Right lobe of liver (tissue), 6 donors: ENCODE measurements at regions not wholly inside any gene's neighbourhood (a gene's known extent, or its start where the extent isn't known, plus 50 kb on each side); places are given as distances from the start of the nearest gene placed in this dataset.

Experiments
- ATAC-seq, 4 donors: fragments of 200-7000 bp; cut with Tn5 transposase; one replicate each; pipeline ENCODE4 v1.9.1; 2020; ENCODE audit warnings: mild to moderate bottlenecking in 4 of 4, moderate library complexity in 4 of 4
- DNase-seq, 3 donors: peaks; one replicate each; pipeline ENCODE4 v3.0.0-alpha.2; 2020
- H3K27ac ChIP-seq, 3 donors: fragments of 200-600 bp; one replicate each; pipeline ENCODE4 v1.8.0; 2022
- H3K27me3 ChIP-seq, 2 donors: fragments of 200-600 bp; one replicate each; pipeline ENCODE4 v1.8.0; 2022
- H3K36me3 ChIP-seq, 4 donors: fragments of 200-600 bp; sonication (generic) in 1 of 4; one replicate each; pipeline versions ENCODE4 v1.5.1 to v1.8.0; 2017 to 2022; ENCODE audit warnings: control low read depth in 1 of 4
- H3K4me1 ChIP-seq, 4 donors: fragments of 200-600 bp; sonication (generic) in 1 of 4; one replicate each; pipeline versions ENCODE4 v1.5.1 to v1.8.0; 2017 to 2022; ENCODE audit warnings: control low read depth in 1 of 4
- H3K4me3 ChIP-seq, 3 donors: fragments of 200-600 bp; one replicate each; pipeline ENCODE4 v1.8.0; 2022
- H3K9me3 ChIP-seq, 4 donors: fragments of 200-600 bp; sonication (generic) in 1 of 4; one replicate each; pipeline versions ENCODE4 v1.5.1 to v1.8.0; 2017 to 2022; ENCODE audit warnings: control low read depth in 1 of 4
- POLR2A ChIP-seq: fragments of 450-650 bp; IDR thresholded peaks from one replicate; pipeline ENCODE4 v1.6.1; 2017; ENCODE audit warnings: antibody characterized with exemption, mild to moderate bottlenecking
- WGBS: methylation state at CpG from one replicate; pipeline ENCODE4 v1.1.6; 2018; ENCODE audit warnings: low coverage, low lambda C conversion rate; ENCODE audit not compliant: insufficient coverage; ENCODE audit errors: missing lambda C conversion rate; 5-methylcytosine and 5-hydroxymethylcytosine counted together
- intact Hi-C, 2 donors: fragments of 100-400 bp; cut with DNase I; formaldehyde crosslinking; loops; one replicate each; pipeline versions ENCODE4 v1.11.2 to v1.14.1; 2022
- TF ChIP-seq, protein P1 (sequence below), 4 donors: fragments of 200-600 bp in 3 of 4; fragments of 450-650 bp in 1 of 4; IDR thresholded peaks; one replicate each; pipeline versions ENCODE4 v1.5.1 to v1.8.0; 2016 to 2022; ENCODE audit warnings: antibody characterized with exemption in 4 of 4, mild to moderate bottlenecking in 2 of 4
- donor health status: DM: no; HTN: yes; CAD: no.
- donor health status: DM: no; HTN: no; CAD: no.
- donor health status: DM: no; HTN: no; CAD: no.
- donor health status: DM: no; HTN: yes; CAD: no.
- donor health status: DM: no; HTN: yes; CAD: no.

- no peak overlapping the region for H3K4me3 ChIP-seq
- no peak overlapping the region for H3K27ac ChIP-seq
- WGBS, result 50% methylated on average over 2 of the region's 14 CpGs
- no peaks in the 10 kb centered on the region for H3K27me3 ChIP-seq
- H3K9me3 ChIP-seq, result no peaks in the 10 kb centered on the region
- H3K4me1 ChIP-seq, result no peaks in the 10 kb centered on the region
- ATAC-seq (peak in 1 of 4 donors; percentile 36), DNase-seq (no peak)
- no peak for TF ChIP-seq POLR2A
- TF ChIP-seq, protein P1, sequence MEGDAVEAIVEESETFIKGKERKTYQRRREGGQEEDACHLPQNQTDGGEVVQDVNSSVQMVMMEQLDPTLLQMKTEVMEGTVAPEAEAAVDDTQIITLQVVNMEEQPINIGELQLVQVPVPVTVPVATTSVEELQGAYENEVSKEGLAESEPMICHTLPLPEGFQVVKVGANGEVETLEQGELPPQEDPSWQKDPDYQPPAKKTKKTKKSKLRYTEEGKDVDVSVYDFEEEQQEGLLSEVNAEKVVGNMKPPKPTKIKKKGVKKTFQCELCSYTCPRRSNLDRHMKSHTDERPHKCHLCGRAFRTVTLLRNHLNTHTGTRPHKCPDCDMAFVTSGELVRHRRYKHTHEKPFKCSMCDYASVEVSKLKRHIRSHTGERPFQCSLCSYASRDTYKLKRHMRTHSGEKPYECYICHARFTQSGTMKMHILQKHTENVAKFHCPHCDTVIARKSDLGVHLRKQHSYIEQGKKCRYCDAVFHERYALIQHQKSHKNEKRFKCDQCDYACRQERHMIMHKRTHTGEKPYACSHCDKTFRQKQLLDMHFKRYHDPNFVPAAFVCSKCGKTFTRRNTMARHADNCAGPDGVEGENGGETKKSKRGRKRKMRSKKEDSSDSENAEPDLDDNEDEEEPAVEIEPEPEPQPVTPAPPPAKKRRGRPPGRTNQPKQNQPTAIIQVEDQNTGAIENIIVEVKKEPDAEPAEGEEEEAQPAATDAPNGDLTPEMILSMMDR (IDR thresholded peaks at IDR 0.05), result no peak
- H3K36me3 ChIP-seq, result no peaks in the 10 kb centered on the region
- intact Hi-C loops, result no loop called here
Measured at GRCh38 chr5:173396311-173396993, 68.2 kb upstream of the STC2 start.

DNA sequence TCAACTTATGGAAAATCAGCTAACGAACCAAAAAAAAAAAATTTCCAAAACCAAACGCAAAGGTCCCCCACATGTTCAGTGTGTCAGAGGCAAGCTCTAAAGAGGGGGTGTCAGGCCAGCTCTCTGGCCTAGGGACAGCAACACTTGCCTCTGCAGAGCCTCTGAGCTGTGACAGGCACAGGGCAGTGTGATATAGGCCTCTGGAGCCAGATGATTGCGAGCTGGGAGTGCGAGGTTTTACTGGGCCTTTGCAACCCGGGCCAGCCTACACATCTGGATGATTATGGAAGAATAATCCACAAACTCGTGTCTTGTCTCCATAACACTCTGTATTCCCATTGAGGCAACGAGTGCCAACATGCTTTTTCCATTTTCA, 67.7 kb upstream of the STC2 start:
- intact Hi-C loops, result no loop called here
- 50% methylated on average over 3 of the region's 7 CpGs for WGBS
- DNase-seq (no peak), ATAC-seq (no peak)
- Histone ChIP-seq H3K27ac (no peak overlapping the region), H3K4me1 (no peaks in the 10 kb centered on the region), H3K9me3 (no peaks in the 10 kb centered on the region), H3K27me3 (no peaks in the 10 kb centered on the region), H3K36me3 (no peaks in the 10 kb centered on the region), H3K4me3 (no peak overlapping the region)
- no peak for TF ChIP-seq POLR2A
- TF ChIP-seq, protein P1 (IDR thresholded peaks at IDR 0.05), result no peak

DNA sequence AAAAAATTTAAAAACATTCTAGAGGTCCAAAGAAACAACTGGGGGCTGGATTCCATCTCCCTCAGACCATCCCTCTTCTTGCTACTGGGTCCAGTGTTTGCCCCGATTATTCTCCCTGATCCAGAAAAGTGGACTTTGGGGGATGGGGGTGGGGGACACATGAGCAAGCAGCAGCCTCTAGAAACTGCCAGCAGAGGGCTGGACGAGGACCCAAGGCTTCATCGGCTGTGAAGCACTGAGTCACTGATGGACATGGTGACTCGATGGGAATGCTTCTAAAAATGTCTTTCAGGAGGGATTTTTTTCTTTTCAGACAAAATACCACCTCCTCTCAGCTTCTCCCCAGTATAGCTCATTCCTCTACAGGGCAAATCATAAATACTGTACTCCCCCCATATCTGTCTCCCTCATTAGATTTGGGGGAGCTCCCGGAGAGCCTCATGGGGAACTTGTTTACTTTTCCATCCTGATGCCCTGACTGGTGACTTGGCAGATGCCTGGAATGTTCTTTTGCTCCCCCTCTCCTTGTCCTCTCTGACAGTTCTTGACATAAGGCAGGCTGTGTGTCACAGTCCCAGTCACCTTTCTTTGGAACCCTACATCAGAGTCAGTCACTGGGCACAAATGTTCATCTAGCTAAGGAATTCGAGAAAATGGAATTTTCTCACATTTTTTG, 67.2 kb upstream of the STC2 start:
- Histone ChIP-seq H3K9me3 (no peaks in the 10 kb centered on the region), H3K27me3 (no peaks in the 10 kb centered on the region), H3K27ac (no peak overlapping the region), H3K4me3 (no peak overlapping the region), H3K36me3 (no peaks in the 10 kb centered on the region), H3K4me1 (no peaks in the 10 kb centered on the region)
- TF ChIP-seq POLR2A, result no peak
- TF ChIP-seq, protein P1 (IDR thresholded peaks at IDR 0.05), result no peak
- 55% methylated on average over 4 of the region's 6 CpGs for WGBS
- no peak for ATAC-seq
- intact Hi-C loops, result no loop called here
- peak in 1 of 3 donors; percentile 14 for DNase-seq

- no peak for ATAC-seq
- no peaks in the 10 kb centered on the region for H3K4me1 ChIP-seq
- H3K27me3 ChIP-seq, result no peaks in the 10 kb centered on the region
- intact Hi-C loops, result no loop called here
- no peak overlapping the region for H3K4me3 ChIP-seq
- TF ChIP-seq, protein P1 (IDR thresholded peaks at IDR 0.05), result no peak
- TF ChIP-seq POLR2A, result no peak
- WGBS, result 39% methylated on average over 2 of the region's 4 CpGs
- no peak overlapping the region for H3K27ac ChIP-seq
- no peaks in the 10 kb centered on the region for H3K36me3 ChIP-seq
- DNase-seq, result peak in 1 of 3 donors; percentile 2
- H3K9me3 ChIP-seq, result no peaks in the 10 kb centered on the region
Measured at GRCh38 chr5:173394701-173395100, 66.5 kb upstream of the STC2 start.
